Stimulated activated CD8-positive, alpha-beta memory T cell treated with anti-CD3 and anti-CD28 coated beads, Interleukin-7, amount 100 ng/mL, for 1 hour (primary cell): ENCODE measurements at regions not wholly inside any gene's neighbourhood (a gene's known extent, or its start where the extent isn't known, plus 50 kb on each side); places are given as distances from the start of the nearest gene placed in this dataset.

Experiments used
- DNase-seq, 2 donors: peaks; one replicate each; pipeline ENCODE4 v3.0.0-alpha.2; 2020; ENCODE audit warnings: low read depth in 2 of 2

GRCh38 chr1:53378061-53378460 is 50.2 kb upstream of the LRP8 start:
- DNase-seq, result no peak

DNA sequence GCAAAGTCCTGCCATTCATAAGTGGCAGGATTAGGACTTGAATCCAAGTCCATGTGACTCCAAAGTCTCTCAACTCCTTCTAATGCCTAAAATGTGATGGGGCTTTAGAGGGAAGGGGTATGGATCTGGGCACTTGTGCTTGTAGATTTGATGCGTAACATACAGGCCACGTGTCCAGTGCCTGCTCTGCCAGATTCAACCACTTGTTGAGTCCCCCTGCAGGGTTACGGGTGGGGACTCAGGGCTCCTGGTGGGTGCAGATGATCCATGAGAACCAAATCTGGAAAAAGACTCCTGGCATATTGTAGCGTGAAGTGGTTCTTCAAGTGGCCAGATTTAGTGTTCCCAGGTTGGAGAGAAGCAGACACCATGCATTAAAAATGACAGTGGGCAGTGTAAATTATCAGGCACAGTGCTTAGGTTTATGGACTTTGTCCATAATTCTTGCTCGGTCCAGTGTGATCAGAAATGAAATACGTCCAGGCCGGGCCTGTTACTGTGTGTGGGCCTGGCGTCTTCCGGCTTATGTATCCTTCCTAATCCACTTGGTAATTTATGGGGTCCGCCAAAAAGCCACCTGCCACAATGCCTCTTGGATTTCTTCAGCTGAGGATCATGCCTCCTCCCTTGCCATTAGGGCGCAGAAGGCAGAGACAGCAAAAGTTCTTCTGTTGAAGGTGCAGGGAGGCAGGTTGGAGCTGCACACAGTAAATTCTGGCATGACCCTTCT is 51.2 kb upstream of the LRP8 start:
- DNase-seq, result no peak

DNA sequence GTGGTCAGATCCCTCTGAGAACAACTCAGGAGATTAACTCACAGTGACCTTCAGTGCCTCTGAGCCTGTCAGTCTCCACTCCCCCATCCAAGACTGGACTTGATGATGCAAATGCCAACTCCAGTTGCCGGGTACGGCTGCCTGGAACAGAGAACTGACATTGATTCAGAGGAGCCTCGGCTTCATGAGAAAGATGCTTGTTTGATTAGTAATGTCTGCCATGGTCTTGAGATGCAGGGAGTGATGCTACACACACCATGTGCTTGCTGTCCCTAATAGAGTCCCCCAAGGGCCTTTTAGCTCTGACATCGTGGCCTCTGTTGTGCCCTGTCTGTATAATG is 51.8 kb upstream of the LRP8 start:
- no peak for DNase-seq

DNA sequence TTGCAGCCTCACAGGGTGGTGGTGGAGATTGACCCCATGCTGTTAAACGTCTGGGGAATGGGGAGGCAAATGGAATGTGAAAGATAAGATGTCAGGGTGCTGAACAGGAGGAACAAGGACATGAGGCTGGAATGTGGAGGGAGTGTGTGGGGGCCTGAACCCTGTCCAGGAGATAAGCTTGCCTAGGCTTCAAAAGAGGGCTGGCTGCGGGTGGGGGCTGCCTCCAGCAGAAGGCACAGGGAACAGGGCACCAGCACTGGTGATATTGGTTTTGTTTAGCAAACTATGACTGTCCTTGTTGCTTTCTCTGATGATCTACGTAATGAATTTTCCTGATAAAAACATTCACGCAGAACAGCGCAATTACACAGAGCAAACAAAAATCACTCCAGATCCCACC is 52.4 kb upstream of the LRP8 start:
- no peak for DNase-seq

GRCh38 chr1:53381790-53382401 is 54.0 kb upstream of the LRP8 start:
- DNase-seq, result no peak

- DNase-seq, result no peak
Observed at GRCh38 chr1:53383136-53383870, 55.4 kb upstream of the LRP8 start.

GRCh38 chr1:53384796-53385195 is 56.9 kb upstream of the LRP8 start:
- no peak for DNase-seq

GRCh38 chr1:53385276-53386225 is 57.7 kb upstream of the LRP8 start:
- DNase-seq, result no peak

GRCh38 chr1:53388963-53389362 is 61.1 kb upstream of the LRP8 start:
- DNase-seq, result no peak

- no peak for DNase-seq
Observed at GRCh38 chr1:53390261-53390660, 62.4 kb upstream of the LRP8 start.

DNA sequence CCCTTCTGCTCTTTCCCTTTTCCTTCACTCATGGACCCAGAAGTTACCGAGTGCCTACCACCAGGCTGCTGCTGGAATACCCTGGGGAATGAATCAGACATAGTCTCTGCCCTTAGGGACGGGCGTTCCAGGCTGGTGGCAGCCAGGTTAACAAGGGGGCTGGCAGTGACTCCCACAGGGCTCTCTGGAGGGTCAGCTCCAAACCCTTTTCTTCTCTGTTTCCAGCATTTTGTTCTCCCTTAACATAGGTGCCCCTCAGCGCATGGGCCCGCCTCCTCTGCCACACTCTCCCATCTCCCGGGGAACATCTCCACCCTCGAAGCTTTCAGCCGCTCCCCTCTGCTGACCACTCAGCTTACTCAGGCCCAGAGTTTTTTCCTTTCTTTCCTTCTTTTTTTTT is 62.9 kb upstream of the LRP8 start:
- no peak for DNase-seq

- no peak for DNase-seq
Observed at GRCh38 chr1:53391296-53391695, 63.4 kb upstream of the LRP8 start.

DNA sequence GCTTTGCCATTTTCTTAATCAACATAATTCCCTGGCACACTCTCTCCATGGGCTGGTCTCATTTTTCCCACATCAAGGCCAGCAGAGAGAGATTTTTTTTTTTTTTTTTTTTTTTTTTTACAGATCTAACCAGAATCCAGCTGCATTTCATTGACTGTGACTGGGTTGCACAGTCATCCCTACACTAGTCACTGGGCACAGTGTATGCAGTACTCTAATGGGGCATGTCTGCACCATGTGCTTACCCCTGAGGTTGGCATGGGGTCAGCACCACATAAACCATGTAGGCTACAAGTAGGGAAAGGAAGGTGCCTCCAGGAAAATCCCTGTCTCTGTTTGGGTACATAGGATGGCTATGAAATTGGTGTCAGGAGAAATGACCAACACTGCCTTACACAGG is 64.1 kb upstream of the LRP8 start:
- DNase-seq, result no peak

- no peak for DNase-seq
Observed at GRCh38 chr1:53392460-53392859, 64.6 kb upstream of the LRP8 start.

DNA sequence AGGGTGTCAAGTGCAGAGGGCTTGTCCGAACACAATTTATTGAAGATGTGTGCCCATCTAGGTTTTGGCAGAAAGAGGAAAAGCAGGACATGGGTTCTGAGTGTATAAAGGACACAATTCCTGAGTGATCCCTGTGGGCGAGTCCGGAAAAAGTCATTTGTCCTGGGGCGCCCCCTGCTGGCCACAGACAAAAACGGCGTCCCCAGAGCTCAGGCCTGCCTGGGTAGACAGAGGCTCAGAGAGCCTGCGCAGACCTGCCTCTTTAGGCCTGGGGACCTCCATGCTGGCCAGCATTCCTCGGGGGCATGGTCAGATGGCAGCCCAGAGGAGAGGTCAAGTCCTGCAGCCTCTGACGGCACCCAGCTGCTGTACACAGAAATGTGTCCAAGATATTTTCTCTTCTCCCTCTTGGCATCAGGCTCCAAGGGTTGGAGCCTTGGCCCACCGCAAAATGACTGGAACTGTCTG is 65.5 kb upstream of the LRP8 start:
- peak; percentile 48 to 56 for DNase-seq

- no peak for DNase-seq
Observed at GRCh38 chr1:53394306-53394705, 64.9 kb upstream of the DMRTB1 start.

- no peak for DNase-seq
Observed at GRCh38 chr1:53395671-53396215, 63.5 kb upstream of the DMRTB1 start.

DNA sequence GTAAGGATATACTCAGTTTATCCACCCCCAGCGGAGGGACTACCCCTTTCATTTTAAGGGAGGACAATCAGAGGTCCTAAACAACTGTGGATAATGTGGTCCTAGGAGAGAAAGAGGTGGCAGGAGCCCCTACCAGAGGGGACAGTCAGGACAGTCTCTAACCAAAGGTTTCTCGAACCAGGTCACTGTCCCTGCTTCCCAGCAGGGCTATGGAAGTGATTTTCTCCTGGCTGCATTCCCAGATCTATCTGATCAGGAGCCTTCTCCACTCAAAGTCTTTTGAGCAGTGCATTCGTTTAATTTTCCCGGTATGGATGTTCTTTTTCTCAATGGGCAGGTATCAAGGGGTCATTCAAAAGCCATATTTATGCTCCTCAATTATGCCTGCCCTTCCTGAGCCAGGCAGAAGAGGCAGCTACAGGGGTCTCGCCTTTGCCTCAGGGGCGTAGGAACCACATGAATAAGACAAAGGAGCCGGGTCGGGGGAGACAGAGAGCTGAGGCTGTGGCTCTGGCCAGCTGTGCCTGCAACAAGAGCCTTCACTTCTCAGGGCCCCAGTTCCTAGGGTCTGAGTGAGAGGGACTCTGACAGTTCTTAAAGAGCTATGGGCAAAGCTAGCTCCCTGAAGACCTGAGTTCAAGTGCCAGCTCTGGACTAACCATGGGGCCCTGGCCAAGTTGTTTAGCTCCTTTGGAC is 62.5 kb upstream of the DMRTB1 start:
- DNase-seq, result no peak

- no peak for DNase-seq
Observed at GRCh38 chr1:53398091-53398490, 61.1 kb upstream of the DMRTB1 start.

- DNase-seq, result no peak
Observed at GRCh38 chr1:53398576-53399365, 60.4 kb upstream of the DMRTB1 start.
